ENCODE measurements at regions not wholly inside any gene's neighbourhood (a gene's known extent, or its start where the extent isn't known, plus 50 kb on each side); places are given as distances from the start of the nearest gene placed in this dataset.

GRCh38 chr18:55838841-55839240 lies 250.8 kb upstream of the TCF4 start:
- ATAC-seq (peak; percentile 89), DNase-seq (ENCODE audit: low spot score) (no peak)
- intact Hi-C loops (cut with DNase I): no loop called here

DNA sequence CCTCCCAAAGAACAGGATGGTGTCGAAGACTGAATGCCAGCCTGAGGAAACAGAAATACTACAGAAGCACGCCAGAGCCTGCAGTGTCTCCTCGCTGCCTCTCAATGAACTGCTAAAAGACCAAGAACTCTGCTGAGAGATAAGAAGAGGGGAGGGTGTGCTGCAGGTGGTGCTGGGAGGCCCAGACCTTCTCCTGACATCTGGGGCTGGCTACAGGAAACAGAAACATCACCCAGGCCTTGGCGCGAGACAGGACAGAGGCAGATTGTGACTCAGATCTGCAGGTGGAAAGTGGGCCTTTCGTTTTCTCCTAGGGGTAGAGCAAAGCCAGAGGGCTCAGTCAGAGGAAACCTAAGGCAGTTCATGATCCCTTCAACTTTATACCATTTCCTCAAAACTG lies 250.3 kb upstream of the TCF4 start:
- intact Hi-C loops (cut with DNase I): no loop called here
- peak; percentile 21 for ATAC-seq

GRCh38 chr18:55833543-55833942 lies 245.6 kb upstream of the TCF4 start:
- ATAC-seq (peak; percentile 83), DNase-seq (ENCODE audit: low spot score) (no peak)
- intact Hi-C loops (cut with DNase I): no loop called here

More for the DNA sequence above, 250.3 kb upstream of the TCF4 start:
- DNase-seq (ENCODE audit: low spot score): no peak

- ATAC-seq: no peak
- intact Hi-C loops (cut with DNase I): no loop called here
- DNase-seq (ENCODE audit: low spot score): no peak
Measured at GRCh38 chr18:55830544-55830943, 242.6 kb upstream of the TCF4 start.

- intact Hi-C loops (cut with DNase I): no loop called here
- DNase-seq (ENCODE audit: low spot score): no peak
- ATAC-seq: peak; percentile 68
Measured at GRCh38 chr18:55821219-55821618, 233.2 kb upstream of the TCF4 start.

DNA sequence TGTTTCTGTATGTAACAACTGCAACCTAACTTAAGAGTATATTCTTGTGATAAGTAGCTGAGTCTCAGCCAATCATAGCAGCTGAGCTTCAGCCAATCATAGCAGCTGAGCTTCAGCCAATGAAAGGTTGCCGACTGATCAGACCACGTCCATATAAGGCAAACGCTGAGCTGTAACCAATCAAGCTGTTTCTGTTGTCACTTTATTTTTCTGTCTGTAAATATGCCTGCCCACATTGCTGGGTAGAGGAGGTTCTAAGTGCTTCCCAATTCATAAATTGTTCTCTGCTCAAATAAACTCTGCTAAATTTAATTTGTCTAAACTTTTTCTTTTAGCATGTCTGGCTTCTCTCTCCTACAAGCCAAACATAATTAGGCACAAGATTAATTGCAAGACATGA lies 231.5 kb upstream of the TCF4 start:
- DNase-seq (ENCODE audit: low spot score) (no peak), ATAC-seq (no peak)
- intact Hi-C loops (cut with DNase I): no loop called here

GRCh38 chr18:55818284-55818683 lies 230.3 kb upstream of the TCF4 start:
- no peak for DNase-seq (ENCODE audit: low spot score)
- intact Hi-C loops (cut with DNase I): no loop called here
- no peak for ATAC-seq

DNA sequence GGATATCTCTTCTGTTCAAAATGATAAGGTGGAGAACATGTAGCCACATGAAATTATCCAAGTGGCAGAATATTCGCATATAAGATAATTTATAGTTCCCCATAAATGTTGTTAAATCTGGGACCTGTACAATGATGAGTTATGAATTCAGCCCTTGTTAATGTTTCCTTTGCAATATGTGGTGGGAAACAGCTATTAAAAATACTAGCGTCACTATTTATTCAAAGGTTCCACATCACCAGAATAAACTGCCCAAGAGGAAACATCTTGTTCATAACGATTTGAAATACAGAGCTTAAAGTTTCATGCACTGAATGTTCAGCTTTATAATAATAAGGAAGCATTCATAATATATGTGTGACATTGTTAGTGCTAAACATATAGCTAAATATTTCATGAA lies 223.9 kb upstream of the TCF4 start:
- intact Hi-C loops (cut with DNase I): no loop called here
- no peak for DNase-seq (ENCODE audit: low spot score)
- no peak for ATAC-seq

DNA sequence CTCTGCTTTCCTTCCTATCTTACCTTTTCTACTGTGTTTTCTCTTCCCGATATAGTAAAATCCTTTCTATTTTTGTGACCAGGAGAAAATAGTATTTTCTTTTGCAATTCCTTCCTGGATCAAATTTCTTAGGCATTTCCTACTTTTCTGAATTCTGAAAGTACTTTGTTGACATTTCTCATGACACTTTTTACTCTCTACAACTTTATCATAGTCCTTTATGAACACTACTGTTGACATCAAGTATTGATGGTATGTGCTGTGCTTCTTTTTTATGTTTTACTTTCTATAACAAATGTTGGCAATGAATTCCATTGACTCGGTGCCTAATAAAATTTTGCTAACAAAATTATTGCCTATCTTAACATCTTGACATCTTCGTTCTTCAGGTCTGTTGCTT lies 217.7 kb upstream of the TCF4 start:
- no peak for DNase-seq (ENCODE audit: low spot score)
- ATAC-seq: no peak
- intact Hi-C loops (cut with DNase I): no loop called here

GRCh38 chr18:55795101-55795669 lies 207.2 kb upstream of the TCF4 start:
- DNase-seq (ENCODE audit: low spot score) (no peak), ATAC-seq (peak; percentile 67)
- intact Hi-C loops (cut with DNase I): no loop called here

- intact Hi-C loops (cut with DNase I): no loop called here
- DNase-seq (ENCODE audit: low spot score): no peak
- ATAC-seq: peak; percentile 83
Measured at GRCh38 chr18:55794288-55795052, 206.5 kb upstream of the TCF4 start.

DNA sequence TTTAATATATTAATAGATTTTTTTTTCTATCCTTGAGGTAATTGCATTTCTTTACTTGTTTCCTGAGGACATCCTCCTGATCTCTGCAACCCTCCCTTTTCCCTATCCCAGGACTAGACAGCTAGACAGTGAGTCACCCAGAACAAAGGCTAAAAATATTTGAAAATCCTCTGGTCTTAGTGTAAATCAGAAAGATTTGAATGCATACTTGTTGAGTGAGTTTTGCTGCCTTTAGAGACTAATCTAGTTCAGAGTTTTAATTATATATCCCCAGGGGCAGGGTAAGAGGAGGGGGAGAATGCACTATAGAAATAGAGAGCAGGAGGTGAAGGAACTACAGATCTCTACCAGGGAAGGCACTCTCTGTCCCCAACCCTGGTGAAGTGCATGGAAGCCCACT lies 202.3 kb upstream of the TCF4 start:
- no peak for ATAC-seq
- intact Hi-C loops (cut with DNase I): no loop called here
- DNase-seq (ENCODE audit: low spot score): no peak

DNA sequence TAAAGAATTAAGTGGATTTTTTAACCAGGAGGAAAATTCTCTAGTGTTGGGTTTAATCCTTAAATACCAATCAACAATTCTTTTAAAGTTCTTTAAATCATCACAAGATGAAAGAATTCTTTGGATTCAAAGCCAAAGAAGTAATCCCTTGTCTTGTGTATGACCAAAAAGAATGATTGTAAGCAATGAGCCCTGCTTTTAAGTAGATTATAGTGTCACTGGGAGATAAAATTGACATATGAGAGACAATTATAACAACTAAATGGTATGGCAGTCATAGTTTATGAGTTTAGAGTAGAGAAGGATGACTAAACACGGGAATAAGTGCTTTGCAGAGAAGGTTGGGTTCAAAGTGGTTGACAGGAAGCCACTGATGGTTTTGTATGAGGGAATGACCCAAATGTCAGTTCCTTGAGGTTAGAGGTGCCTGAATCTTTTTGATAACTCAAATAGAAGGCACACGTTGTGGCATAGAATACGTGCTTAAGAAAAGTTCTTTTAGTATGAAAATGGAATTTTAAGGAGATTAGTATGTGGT lies 199.6 kb upstream of the TCF4 start:
- intact Hi-C loops (cut with DNase I): no loop called here
- ATAC-seq (no peak), DNase-seq (ENCODE audit: low spot score) (no peak)

GRCh38 chr18:55786651-55787272 lies 198.8 kb upstream of the TCF4 start:
- DNase-seq (ENCODE audit: low spot score) (no peak), ATAC-seq (no peak)
- intact Hi-C loops (cut with DNase I): no loop called here

- no peak for DNase-seq (ENCODE audit: low spot score)
- intact Hi-C loops (cut with DNase I): no loop called here
Measured at GRCh38 chr18:55783921-55784320, 195.9 kb upstream of the TCF4 start.

DNA sequence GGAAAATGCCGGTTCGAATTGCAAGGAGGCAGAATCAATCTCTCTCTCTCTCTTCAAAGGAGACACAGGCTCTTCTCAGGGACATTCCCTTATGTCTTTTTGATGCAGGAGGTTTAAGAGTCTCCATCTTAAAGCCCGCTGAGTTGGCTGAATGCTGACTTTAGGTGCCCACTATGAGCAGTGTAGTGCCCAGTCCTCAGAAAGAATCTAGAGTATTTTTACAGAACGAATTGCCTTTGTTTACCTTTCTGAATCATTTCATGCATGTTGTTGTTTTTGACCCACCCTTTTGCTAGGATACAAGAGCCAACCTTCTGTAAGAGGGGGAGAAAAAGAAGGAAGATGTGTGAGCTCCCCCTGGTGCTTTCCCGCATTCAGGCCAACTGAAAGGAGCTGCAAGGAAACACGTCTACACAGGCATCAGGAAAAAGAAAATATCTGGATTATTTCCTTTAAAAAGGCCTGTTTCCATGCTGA lies 193.5 kb upstream of the TCF4 start:
- intact Hi-C loops (cut with DNase I): no loop called here
- ATAC-seq (peak; percentile 60), DNase-seq (ENCODE audit: low spot score) (peak; percentile 59)

More at GRCh38 chr18:55783921-55784320, 195.9 kb upstream of the TCF4 start:
- no peak for ATAC-seq

GRCh38 chr18:55780586-55781071 lies 192.6 kb upstream of the TCF4 start:
- DNase-seq (ENCODE audit: low spot score) (no peak), ATAC-seq (no peak)
- intact Hi-C loops (cut with DNase I): no loop called here

- intact Hi-C loops (cut with DNase I): no loop called here
- peak; percentile 63 for DNase-seq (ENCODE audit: low spot score)
- peak; percentile 48 for ATAC-seq
Measured at GRCh38 chr18:55779691-55780585, 191.9 kb upstream of the TCF4 start.
